ENCODE measurements at regions not wholly inside any gene's neighbourhood (a gene's known extent, or its start where the extent isn't known, plus 50 kb on each side); places are given as distances from the start of the nearest gene placed in this dataset.

DNA sequence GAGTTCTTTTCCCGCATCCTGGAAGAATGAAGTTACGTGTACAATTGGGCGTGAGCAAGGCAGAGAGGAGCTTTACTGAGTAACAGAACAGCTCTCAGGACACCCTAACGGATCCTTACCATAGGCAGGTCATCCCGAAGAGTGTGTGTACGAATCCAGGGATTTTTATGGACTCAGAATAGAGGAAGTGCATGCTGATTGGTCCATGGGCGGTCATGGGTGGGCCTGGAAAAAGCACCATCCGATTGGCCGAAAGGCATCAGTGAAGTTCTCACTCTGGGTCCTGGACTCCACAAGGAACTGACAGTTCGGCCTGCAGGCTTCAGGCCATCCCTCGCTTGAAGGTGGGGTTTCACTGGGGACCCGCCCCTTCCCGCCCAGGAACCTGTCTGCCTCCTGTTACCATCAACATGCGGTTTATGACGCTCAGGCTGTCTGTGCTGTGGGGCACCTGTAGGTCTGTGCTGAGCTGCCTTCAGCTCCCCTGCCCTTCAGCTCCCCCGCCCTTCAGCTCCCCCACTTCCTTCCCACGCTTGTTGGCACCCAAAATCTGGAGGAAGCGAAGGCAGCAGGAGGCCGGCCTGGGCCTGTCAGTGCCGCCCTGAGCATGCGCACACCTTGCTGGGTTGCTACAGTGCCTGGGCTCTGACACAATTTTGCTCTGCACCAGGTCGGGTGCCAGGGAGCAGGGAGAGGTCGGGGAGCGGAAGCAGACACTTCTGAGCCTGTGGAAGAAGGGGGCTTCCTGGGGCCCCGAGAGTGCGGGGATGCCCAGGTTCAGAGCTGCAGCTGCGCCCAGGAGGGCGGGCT is 57.9 kb upstream of the MANEA start (continued):
- TF ChIP-seq, protein P1, sequence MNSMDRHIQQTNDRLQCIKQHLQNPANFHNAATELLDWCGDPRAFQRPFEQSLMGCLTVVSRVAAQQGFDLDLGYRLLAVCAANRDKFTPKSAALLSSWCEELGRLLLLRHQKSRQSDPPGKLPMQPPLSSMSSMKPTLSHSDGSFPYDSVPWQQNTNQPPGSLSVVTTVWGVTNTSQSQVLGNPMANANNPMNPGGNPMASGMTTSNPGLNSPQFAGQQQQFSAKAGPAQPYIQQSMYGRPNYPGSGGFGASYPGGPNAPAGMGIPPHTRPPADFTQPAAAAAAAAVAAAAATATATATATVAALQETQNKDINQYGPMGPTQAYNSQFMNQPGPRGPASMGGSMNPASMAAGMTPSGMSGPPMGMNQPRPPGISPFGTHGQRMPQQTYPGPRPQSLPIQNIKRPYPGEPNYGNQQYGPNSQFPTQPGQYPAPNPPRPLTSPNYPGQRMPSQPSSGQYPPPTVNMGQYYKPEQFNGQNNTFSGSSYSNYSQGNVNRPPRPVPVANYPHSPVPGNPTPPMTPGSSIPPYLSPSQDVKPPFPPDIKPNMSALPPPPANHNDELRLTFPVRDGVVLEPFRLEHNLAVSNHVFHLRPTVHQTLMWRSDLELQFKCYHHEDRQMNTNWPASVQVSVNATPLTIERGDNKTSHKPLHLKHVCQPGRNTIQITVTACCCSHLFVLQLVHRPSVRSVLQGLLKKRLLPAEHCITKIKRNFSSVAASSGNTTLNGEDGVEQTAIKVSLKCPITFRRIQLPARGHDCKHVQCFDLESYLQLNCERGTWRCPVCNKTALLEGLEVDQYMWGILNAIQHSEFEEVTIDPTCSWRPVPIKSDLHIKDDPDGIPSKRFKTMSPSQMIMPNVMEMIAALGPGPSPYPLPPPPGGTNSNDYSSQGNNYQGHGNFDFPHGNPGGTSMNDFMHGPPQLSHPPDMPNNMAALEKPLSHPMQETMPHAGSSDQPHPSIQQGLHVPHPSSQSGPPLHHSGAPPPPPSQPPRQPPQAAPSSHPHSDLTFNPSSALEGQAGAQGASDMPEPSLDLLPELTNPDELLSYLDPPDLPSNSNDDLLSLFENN (IDR thresholded peaks at IDR 0.05; ENCODE audit: low read depth in 2 of 2, low read length in 2 of 2), result no peak; a peak in 1 of 4 replicates
- no peak for TF ChIP-seq ZNF551 (CRISPR knock-in tag; IDR thresholded peaks at IDR 0.05)
- TF ChIP-seq, protein P2, sequence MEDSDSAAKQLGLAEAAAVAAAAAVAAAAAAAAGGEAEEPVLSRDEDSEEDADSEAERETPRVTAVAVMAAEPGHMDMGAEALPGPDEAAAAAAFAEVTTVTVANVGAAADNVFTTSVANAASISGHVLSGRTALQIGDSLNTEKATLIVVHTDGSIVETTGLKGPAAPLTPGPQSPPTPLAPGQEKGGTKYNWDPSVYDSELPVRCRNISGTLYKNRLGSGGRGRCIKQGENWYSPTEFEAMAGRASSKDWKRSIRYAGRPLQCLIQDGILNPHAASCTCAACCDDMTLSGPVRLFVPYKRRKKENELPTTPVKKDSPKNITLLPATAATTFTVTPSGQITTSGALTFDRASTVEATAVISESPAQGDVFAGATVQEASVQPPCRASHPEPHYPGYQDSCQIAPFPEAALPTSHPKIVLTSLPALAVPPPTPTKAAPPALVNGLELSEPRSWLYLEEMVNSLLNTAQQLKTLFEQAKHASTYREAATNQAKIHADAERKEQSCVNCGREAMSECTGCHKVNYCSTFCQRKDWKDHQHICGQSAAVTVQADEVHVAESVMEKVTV (CRISPR knock-in tag; IDR thresholded peaks at IDR 0.05), result no peak
- TF ChIP-seq, protein P3, sequence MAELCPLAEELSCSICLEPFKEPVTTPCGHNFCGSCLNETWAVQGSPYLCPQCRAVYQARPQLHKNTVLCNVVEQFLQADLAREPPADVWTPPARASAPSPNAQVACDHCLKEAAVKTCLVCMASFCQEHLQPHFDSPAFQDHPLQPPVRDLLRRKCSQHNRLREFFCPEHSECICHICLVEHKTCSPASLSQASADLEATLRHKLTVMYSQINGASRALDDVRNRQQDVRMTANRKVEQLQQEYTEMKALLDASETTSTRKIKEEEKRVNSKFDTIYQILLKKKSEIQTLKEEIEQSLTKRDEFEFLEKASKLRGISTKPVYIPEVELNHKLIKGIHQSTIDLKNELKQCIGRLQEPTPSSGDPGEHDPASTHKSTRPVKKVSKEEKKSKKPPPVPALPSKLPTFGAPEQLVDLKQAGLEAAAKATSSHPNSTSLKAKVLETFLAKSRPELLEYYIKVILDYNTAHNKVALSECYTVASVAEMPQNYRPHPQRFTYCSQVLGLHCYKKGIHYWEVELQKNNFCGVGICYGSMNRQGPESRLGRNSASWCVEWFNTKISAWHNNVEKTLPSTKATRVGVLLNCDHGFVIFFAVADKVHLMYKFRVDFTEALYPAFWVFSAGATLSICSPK (IDR thresholded peaks at IDR 0.05; ENCODE audit: borderline replicate concordance), result no peak
- peak; percentile 57 for TF ChIP-seq GABPA (tag; conservative IDR thresholded peaks at IDR 0.05; ENCODE audit: low read depth)
- no peak for TF ChIP-seq TCF7L2 (IDR thresholded peaks at IDR 0.05; ENCODE audit: low read depth, low read length)
- no peak for TF ChIP-seq KDM4B (IDR thresholded peaks at IDR 0.05; ENCODE audit: borderline replicate concordance in 2 of 2, low read depth in 1 of 2)
- no peak for TF ChIP-seq TEAD1 (CRISPR knock-in tag; IDR thresholded peaks at IDR 0.05)
- no peak; the same call in 1 of the 2 replicates for TF ChIP-seq ARID2 (IDR thresholded peaks at IDR 0.05)
- TF ChIP-seq MCM3 (IDR thresholded peaks at IDR 0.05), result no peak
- TF ChIP-seq, protein P4, sequence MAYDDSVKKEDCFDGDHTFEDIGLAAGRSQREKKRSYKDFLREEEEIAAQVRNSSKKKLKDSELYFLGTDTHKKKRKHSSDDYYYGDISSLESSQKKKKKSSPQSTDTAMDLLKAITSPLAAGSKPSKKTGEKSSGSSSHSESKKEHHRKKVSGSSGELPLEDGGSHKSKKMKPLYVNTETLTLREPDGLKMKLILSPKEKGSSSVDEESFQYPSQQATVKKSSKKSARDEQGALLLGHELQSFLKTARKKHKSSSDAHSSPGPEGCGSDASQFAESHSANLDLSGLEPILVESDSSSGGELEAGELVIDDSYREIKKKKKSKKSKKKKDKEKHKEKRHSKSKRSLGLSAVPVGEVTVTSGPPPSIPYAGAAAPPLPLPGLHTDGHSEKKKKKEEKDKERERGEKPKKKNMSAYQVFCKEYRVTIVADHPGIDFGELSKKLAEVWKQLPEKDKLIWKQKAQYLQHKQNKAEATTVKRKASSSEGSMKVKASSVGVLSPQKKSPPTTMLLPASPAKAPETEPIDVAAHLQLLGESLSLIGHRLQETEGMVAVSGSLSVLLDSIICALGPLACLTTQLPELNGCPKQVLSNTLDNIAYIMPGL (CRISPR knock-in tag; IDR thresholded peaks at IDR 0.05), result no peak
- TF ChIP-seq ELF4 (CRISPR knock-in tag; IDR thresholded peaks at IDR 0.05), result 0 out of 2 replicates have a peak, but pooled peaks have one; percentile 7
- TF ChIP-seq FOSL1 (tag; conservative IDR thresholded peaks at IDR 0.05), result no peak
